DOHH2 (cell line): ENCODE measurements at regions not wholly inside any gene's neighbourhood (a gene's known extent, or its start where the extent isn't known, plus 50 kb on each side); places are given as distances from the start of the nearest gene placed in this dataset.

Source experiments
- H3F3A ChIP-seq: fragments of 200-600 bp; sonication (generic), shearing (Covaris generic); 2 replicates; pipeline ENCODE4 v1.6.0; 2016; ENCODE audit warnings: antibody characterized with exemption, mild to moderate bottlenecking; ENCODE audit not compliant: control insufficient read depth, insufficient read depth
- H3K27ac ChIP-seq: fragments of 200-600 bp; sonication (generic); 2 replicates; pipeline ENCODE4 v1.5.1; 2014; ENCODE audit warnings: low read depth, mild to moderate bottlenecking, low read length, moderate library complexity
- H3K27me3 ChIP-seq: fragments of 200-600 bp; sonication (generic); 2 replicates; pipeline ENCODE4 v1.6.1; 2014; ENCODE audit warnings: mild to moderate bottlenecking, low read length, mixed read lengths; ENCODE audit not compliant: control insufficient read depth
- H3K36me3 ChIP-seq: fragments of 200-600 bp; sonication (generic); 2 replicates; pipeline ENCODE4 v1.6.1; 2014; ENCODE audit warnings: mild to moderate bottlenecking, low read length, moderate library complexity, mixed read lengths; ENCODE audit not compliant: control insufficient read depth
- H3K4me1 ChIP-seq: fragments of 200-600 bp; sonication (generic); 2 replicates; pipeline ENCODE4 v1.6.1; 2014; ENCODE audit warnings: mild to moderate bottlenecking, low read length, mixed read lengths; ENCODE audit not compliant: control insufficient read depth
- H3K4me2 ChIP-seq: fragments of 200-600 bp; sonication (generic); 2 replicates; pipeline ENCODE4 v1.6.0; 2014; ENCODE audit warnings: mild to moderate bottlenecking, low read length, moderate library complexity
- H3K4me3 ChIP-seq: fragments of 200-600 bp; sonication (generic); 2 replicates; pipeline ENCODE4 v1.5.1; 2014; ENCODE audit warnings: mild to moderate bottlenecking, low read length, mixed read lengths
- H3K79me2 ChIP-seq: fragments of 200-600 bp; sonication (generic); 2 replicates; pipeline ENCODE4 v1.6.1; 2014; ENCODE audit warnings: mild to moderate bottlenecking, low read length, mixed read lengths; ENCODE audit not compliant: control insufficient read depth
- H3K9me2 ChIP-seq: fragments of 200-600 bp; sonication (generic); replicated peaks from 2 replicates; pipeline ENCODE4 v1.6.1; 2014; ENCODE audit warnings: mild to moderate bottlenecking, low read length, mixed read lengths; ENCODE audit not compliant: control insufficient read depth
- H3K9me3 ChIP-seq: fragments of 200-600 bp; sonication (generic); 2 replicates; pipeline ENCODE4 v1.6.1; 2014; ENCODE audit warnings: antibody characterized with exemption, low read length, mixed read lengths; ENCODE audit not compliant: control insufficient read depth, insufficient read depth
- H4K20me1 ChIP-seq: fragments of 200-600 bp; sonication (generic); 2 replicates; pipeline ENCODE4 v1.6.0; 2014; ENCODE audit warnings: low read depth, mild to moderate bottlenecking, antibody characterized with exemption, low read length, moderate library complexity; ENCODE audit not compliant: control insufficient read depth, insufficient read depth
- EZH2phosphoT487 ChIP-seq: fragments of 200-600 bp; sonication (generic); IDR thresholded peaks from 2 replicates; pipeline ENCODE4 v1.6.1; 2017; ENCODE audit warnings: borderline replicate concordance, mild to moderate bottlenecking, antibody characterized with exemption, low read length, moderate library complexity, mixed read lengths
- TF ChIP-seq, protein P1 (sequence below): fragments of 200-600 bp; sonication (generic); IDR thresholded peaks from one replicate; pipeline ENCODE4 v1.5.1; 2014; ENCODE audit warnings: antibody characterized with exemption, mild to moderate bottlenecking, low read depth, low read length; ENCODE audit not compliant: poor library complexity, severe bottlenecking

DNA sequence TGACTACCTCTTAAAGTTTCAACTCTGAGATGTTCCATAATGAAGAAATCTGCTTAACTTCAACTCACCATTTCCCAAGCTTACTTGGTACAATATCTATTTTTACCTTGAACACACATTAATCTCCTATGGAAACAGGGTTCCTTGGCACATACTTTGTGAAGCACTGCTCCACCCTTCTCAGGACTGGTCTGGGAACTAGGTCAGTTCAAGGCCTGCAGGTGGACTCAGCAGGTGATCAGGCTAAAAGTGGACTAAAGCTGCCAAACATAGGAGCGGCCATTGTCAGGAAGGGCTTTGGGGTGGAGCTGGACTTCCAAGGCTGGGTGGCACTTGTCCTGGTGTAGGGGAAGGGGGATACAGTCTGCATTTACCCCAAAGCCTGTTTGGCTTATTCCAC is 202.3 kb downstream of the NUAK1 start:
- H3K4me2 ChIP-seq: no peak overlapping the region
- H3F3A ChIP-seq: no peaks in the 10 kb centered on the region
- H3K9me3 ChIP-seq: no peaks in the 10 kb centered on the region
- TF ChIP-seq, protein P1, sequence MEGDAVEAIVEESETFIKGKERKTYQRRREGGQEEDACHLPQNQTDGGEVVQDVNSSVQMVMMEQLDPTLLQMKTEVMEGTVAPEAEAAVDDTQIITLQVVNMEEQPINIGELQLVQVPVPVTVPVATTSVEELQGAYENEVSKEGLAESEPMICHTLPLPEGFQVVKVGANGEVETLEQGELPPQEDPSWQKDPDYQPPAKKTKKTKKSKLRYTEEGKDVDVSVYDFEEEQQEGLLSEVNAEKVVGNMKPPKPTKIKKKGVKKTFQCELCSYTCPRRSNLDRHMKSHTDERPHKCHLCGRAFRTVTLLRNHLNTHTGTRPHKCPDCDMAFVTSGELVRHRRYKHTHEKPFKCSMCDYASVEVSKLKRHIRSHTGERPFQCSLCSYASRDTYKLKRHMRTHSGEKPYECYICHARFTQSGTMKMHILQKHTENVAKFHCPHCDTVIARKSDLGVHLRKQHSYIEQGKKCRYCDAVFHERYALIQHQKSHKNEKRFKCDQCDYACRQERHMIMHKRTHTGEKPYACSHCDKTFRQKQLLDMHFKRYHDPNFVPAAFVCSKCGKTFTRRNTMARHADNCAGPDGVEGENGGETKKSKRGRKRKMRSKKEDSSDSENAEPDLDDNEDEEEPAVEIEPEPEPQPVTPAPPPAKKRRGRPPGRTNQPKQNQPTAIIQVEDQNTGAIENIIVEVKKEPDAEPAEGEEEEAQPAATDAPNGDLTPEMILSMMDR: no peak
- no peak for TF ChIP-seq EZH2phosphoT487
- H3K36me3 ChIP-seq: no peaks in the 10 kb centered on the region
- no peak overlapping the region for H3K4me3 ChIP-seq
- H3K27ac ChIP-seq: no peak overlapping the region
- H4K20me1 ChIP-seq: no peaks in the 10 kb centered on the region
- no peaks in the 10 kb centered on the region for H3K9me2 ChIP-seq
- no peaks in the 10 kb centered on the region for H3K79me2 ChIP-seq
- H3K4me1 ChIP-seq: no peaks in the 10 kb centered on the region
- H3K27me3 ChIP-seq: peaks cover 2% of the 10 kb centered on the region; the same call in 1 of the 2 replicates

DNA sequence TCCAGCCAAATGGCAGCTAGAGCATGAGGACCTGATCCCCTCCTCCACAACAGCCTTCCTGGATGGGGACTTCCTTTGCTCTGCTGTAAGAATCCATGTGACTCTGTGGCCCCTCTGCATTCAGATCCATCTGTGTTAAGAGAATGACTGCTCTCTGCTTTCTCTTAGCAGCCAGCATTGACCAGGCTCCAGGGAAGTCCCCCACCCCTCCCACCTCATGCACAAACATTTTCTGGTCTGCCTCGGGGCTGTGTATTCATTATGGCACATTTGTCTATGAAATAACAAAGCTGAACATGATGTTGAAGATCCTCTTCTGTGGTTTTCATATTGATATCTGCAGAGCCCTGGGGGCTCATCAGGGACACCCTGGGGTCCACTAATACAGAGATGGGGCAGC is 201.7 kb downstream of the NUAK1 start:
- H3K9me3 ChIP-seq: no peaks in the 10 kb centered on the region

DNA sequence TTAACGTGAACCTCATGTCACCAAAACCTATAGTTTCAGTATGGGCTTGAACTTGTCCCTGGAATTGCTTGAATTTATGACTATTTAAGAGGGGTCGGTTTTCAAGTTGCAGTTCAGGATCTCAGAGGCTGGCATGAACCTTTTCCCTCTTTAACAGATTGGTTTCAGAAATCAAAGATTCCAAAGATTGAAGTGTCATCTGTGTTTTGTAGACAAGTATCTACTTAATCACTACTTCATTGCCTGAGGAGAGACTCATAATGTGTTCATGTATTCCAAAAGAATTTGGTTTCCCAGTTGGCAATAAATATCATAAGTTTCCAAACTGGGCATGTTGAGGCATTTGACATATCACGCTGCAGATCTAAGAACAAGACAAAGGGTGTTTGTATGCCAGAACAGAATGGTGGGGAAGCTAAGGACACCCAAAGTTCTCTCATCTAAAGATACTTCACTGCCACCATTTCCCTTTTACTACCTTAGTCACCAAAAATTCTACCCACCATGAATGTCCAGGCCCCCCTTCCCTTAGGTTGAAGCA is 199.5 kb downstream of the NUAK1 start:
- peaks cover 2% of the 10 kb centered on the region; the same call in 1 of the 2 replicates for H3K27me3 ChIP-seq
- H3K9me3 ChIP-seq: no peaks in the 10 kb centered on the region; the same call in 1 of the 2 replicates
- H4K20me1 ChIP-seq: no peaks in the 10 kb centered on the region
- no peaks in the 10 kb centered on the region for H3K9me2 ChIP-seq
- H3K79me2 ChIP-seq: no peaks in the 10 kb centered on the region
- H3K4me2 ChIP-seq: no peak overlapping the region
- no peak overlapping the region for H3K4me3 ChIP-seq
- no peaks in the 10 kb centered on the region for H3F3A ChIP-seq
- no peak for TF ChIP-seq EZH2phosphoT487
- TF ChIP-seq, protein P1: no peak
- H3K36me3 ChIP-seq: no peaks in the 10 kb centered on the region
- H3K4me1 ChIP-seq: no peaks in the 10 kb centered on the region
- H3K27ac ChIP-seq: no peak overlapping the region

More for the DNA sequence above, 201.7 kb downstream of the NUAK1 start:
- Histone ChIP-seq H3K79me2 (no peaks in the 10 kb centered on the region), H3K36me3 (no peaks in the 10 kb centered on the region), H3K9me2 (no peaks in the 10 kb centered on the region), H3K4me3 (no peak overlapping the region), H3F3A (no peaks in the 10 kb centered on the region), H3K4me2 (no peak overlapping the region), H3K4me1 (no peaks in the 10 kb centered on the region), H4K20me1 (no peaks in the 10 kb centered on the region), H3K27me3 (peaks cover 2% of the 10 kb centered on the region; the same call in 1 of the 2 replicates), H3K27ac (no peak overlapping the region)
- TF ChIP-seq EZH2phosphoT487: no peak
- TF ChIP-seq, protein P1: no peak
